Ectodermal cell (in vitro differentiated cells): ENCODE measurements at regions not wholly inside any gene's neighbourhood (a gene's known extent, or its start where the extent isn't known, plus 50 kb on each side); places are given as distances from the start of the nearest gene placed in this dataset.

ENCODE experiments used
- H3K27ac ChIP-seq: 2 replicates; pipeline ENCODE4 v1.7.0; 2013; ENCODE audit warnings: mild to moderate bottlenecking, low read depth, low read length; ENCODE audit not compliant: insufficient read depth, poor library complexity, severe bottlenecking
- H3K27me3 ChIP-seq: 2 replicates; pipeline ENCODE4 v1.7.0; 2013; ENCODE audit warnings: mild to moderate bottlenecking, low read length; ENCODE audit not compliant: insufficient read depth, control insufficient read depth, poor library complexity, severe bottlenecking
- H3K36me3 ChIP-seq: one replicate; pipeline ENCODE4 v1.7.0; 2013; ENCODE audit warnings: low read length; ENCODE audit not compliant: control insufficient read depth, insufficient read depth
- H3K4me1 ChIP-seq: one replicate; pipeline ENCODE4 v1.7.0; 2013; ENCODE audit warnings: low read length; ENCODE audit not compliant: control insufficient read depth, insufficient read depth
- H3K4me3 ChIP-seq: 2 replicates; pipeline ENCODE4 v1.7.0; 2013; ENCODE audit warnings: low read depth, low read length, control low read depth; ENCODE audit not compliant: insufficient read depth
- H3K9me3 ChIP-seq: 2 replicates; pipeline ENCODE4 v1.7.0; 2013; ENCODE audit warnings: mild to moderate bottlenecking, low read length, moderate library complexity; ENCODE audit not compliant: control insufficient read depth
- WGBS, 2 experiments: methylation state at CpG; one replicate each; pipeline ENCODE4 v1.1.7; 2013; ENCODE audit warnings: missing lambda C conversion rate in 2 of 2; 5-methylcytosine and 5-hydroxymethylcytosine counted together

GRCh38 chr17:74042744-74043486 is 160.6 kb upstream of the RPL38 start:
- WGBS, 2 experiments: 79 to 87% methylated on average over 7 of the region's 8 CpGs
- no peaks in the 10 kb centered on the region for H3K9me3 ChIP-seq
- H3K27me3 ChIP-seq: no peaks in the 10 kb centered on the region
- no peaks in the 10 kb centered on the region for H3K36me3 ChIP-seq
- no peak overlapping the region for H3K4me3 ChIP-seq
- no peaks in the 10 kb centered on the region for H3K4me1 ChIP-seq
- no peak overlapping the region for H3K27ac ChIP-seq

- H3K4me3 ChIP-seq: no peak overlapping the region
- 62 to 70% methylated on average over 4 of the region's 4 CpGs for WGBS, 2 experiments
- no peaks in the 10 kb centered on the region for H3K9me3 ChIP-seq
- H3K36me3 ChIP-seq: no peaks in the 10 kb centered on the region
- no peak overlapping the region for H3K27ac ChIP-seq
- no peaks in the 10 kb centered on the region for H3K27me3 ChIP-seq
- peaks cover 2% of the 10 kb centered on the region for H3K4me1 ChIP-seq
Observed at GRCh38 chr17:74043976-74044375, 159.5 kb upstream of the RPL38 start.

GRCh38 chr17:74045608-74046280 is 157.7 kb upstream of the RPL38 start:
- Histone ChIP-seq H3K9me3 (no peaks in the 10 kb centered on the region), H3K4me3 (no peak overlapping the region), H3K4me1 (peaks cover 13% of the 10 kb centered on the region), H3K36me3 (no peaks in the 10 kb centered on the region), H3K27ac (no peak overlapping the region), H3K27me3 (no peaks in the 10 kb centered on the region)
- 64 to 65% methylated on average over 16 of the region's 16 CpGs for WGBS, 2 experiments

GRCh38 chr17:74049167-74049966 is 154.1 kb upstream of the RPL38 start:
- Histone ChIP-seq H3K27me3 (no peaks in the 10 kb centered on the region), H3K27ac (no peak overlapping the region), H3K4me3 (no peak overlapping the region), H3K4me1 (peaks cover 13% of the 10 kb centered on the region), H3K36me3 (no peaks in the 10 kb centered on the region), H3K9me3 (no peaks in the 10 kb centered on the region)
- WGBS, 2 experiments: 88 to 89% methylated on average over 15 of the region's 15 CpGs

- Histone ChIP-seq H3K9me3 (no peaks in the 10 kb centered on the region), H3K4me1 (peaks cover 20% of the 10 kb centered on the region), H3K4me3 (no peak overlapping the region), H3K27me3 (no peaks in the 10 kb centered on the region), H3K36me3 (no peaks in the 10 kb centered on the region), H3K27ac (no peak overlapping the region)
- WGBS, 2 experiments: 85 to 89% methylated on average over 10 of the region's 10 CpGs
Observed at GRCh38 chr17:74049967-74050458, 153.5 kb upstream of the RPL38 start.

GRCh38 chr17:74051348-74051747 is 152.1 kb upstream of the RPL38 start:
- H3K27me3 ChIP-seq: no peaks in the 10 kb centered on the region
- no peak overlapping the region for H3K4me3 ChIP-seq
- H3K9me3 ChIP-seq: no peaks in the 10 kb centered on the region
- peaks cover 20% of the 10 kb centered on the region for H3K4me1 ChIP-seq
- H3K36me3 ChIP-seq: no peaks in the 10 kb centered on the region
- WGBS, 2 experiments: 93% methylated on average over 8 of the region's 8 CpGs
- no peak overlapping the region for H3K27ac ChIP-seq

GRCh38 chr17:74052993-74053711 is 150.3 kb upstream of the RPL38 start:
- Histone ChIP-seq H3K36me3 (no peaks in the 10 kb centered on the region), H3K4me1 (peaks cover 20% of the 10 kb centered on the region), H3K27me3 (no peaks in the 10 kb centered on the region), H3K27ac (no peak overlapping the region), H3K4me3 (no peak overlapping the region), H3K9me3 (no peaks in the 10 kb centered on the region)
- 84 to 85% methylated on average over 21 of the region's 21 CpGs for WGBS, 2 experiments

GRCh38 chr17:74053712-74054078 is 149.8 kb upstream of the RPL38 start:
- Histone ChIP-seq H3K4me3 (no peak overlapping the region), H3K27me3 (no peaks in the 10 kb centered on the region), H3K9me3 (no peaks in the 10 kb centered on the region), H3K4me1 (peaks cover 20% of the 10 kb centered on the region), H3K36me3 (no peaks in the 10 kb centered on the region), H3K27ac (no peak overlapping the region)
- 85 to 86% methylated on average over 8 of the region's 8 CpGs for WGBS, 2 experiments

- Histone ChIP-seq H3K9me3 (no peaks in the 10 kb centered on the region), H3K4me3 (no peak overlapping the region), H3K27me3 (no peaks in the 10 kb centered on the region), H3K4me1 (peaks cover 15% of the 10 kb centered on the region), H3K27ac (no peak overlapping the region), H3K36me3 (no peaks in the 10 kb centered on the region)
- 91 to 93% methylated on average over 4 of the region's 4 CpGs for WGBS, 2 experiments
Observed at GRCh38 chr17:74054249-74054648, 149.2 kb upstream of the RPL38 start.
